Activated T-helper 2 cell treated with anti-CD3 and anti-CD28 coated beads, Interferon-gamma antibody, Interleukin-2, Interleukin-4, amounts not matched to agents 10 μg/mL and 5 μg/mL and 100 μg/mL, durations not matched to agents 14 hours and 24 hours and 36 hours (primary cell): ENCODE measurements at regions not wholly inside any gene's neighbourhood (a gene's known extent, or its start where the extent isn't known, plus 50 kb on each side); places are given as distances from the start of the nearest gene placed in this dataset.

ENCODE experiments used
- DNase-seq: peaks from one replicate; pipeline ENCODE4 v3.0.0; 2021; ENCODE audit warnings: low spot score
- H3K27ac Mint-ChIP-seq: one replicate; pipeline ENCODE4 v1.8.0; 2021; ENCODE audit warnings: mixed read lengths
- H3K27me3 Mint-ChIP-seq: one replicate; pipeline ENCODE4 v1.8.0; 2021; ENCODE audit warnings: low read depth, mixed read lengths
- H3K36me3 Mint-ChIP-seq: one replicate; pipeline ENCODE4 v1.8.0; 2021; ENCODE audit warnings: low read depth, mixed read lengths
- H3K4me1 Mint-ChIP-seq: one replicate; pipeline ENCODE4 v1.8.0; 2021; ENCODE audit warnings: low read depth, mixed read lengths
- H3K4me3 Mint-ChIP-seq: one replicate; pipeline ENCODE4 v1.8.0; 2021; ENCODE audit warnings: low read depth, mild to moderate bottlenecking, moderate library complexity, mixed read lengths
- H3K9me3 Mint-ChIP-seq: one replicate; pipeline ENCODE4 v1.8.0; 2021; ENCODE audit warnings: mixed read lengths
- intact Hi-C: fragments of 100-400 bp; cut with micrococcal nuclease; formaldehyde crosslinking; loops from one replicate; pipeline ENCODE4 v1.15.1; 2023

GRCh38 chr18:1392046-1392445 is 487.4 kb downstream of the ADCYAP1 start:
- no peak overlapping the region for H3K27ac Mint-ChIP-seq

GRCh38 chr18:1392865-1393734 is 488.4 kb downstream of the ADCYAP1 start:
- Mint-ChIP-seq H3K9me3 (peaks cover 20% of the 10 kb centered on the region), H3K27ac (no peak overlapping the region), H3K4me1 (no peaks in the 10 kb centered on the region), H3K4me3 (no peak overlapping the region), H3K36me3 (no peaks in the 10 kb centered on the region), H3K27me3 (no peaks in the 10 kb centered on the region)
- intact Hi-C loops: no loop called here
- no peak for DNase-seq

More at GRCh38 chr18:1392046-1392445, 487.4 kb downstream of the ADCYAP1 start:
- Mint-ChIP-seq H3K36me3 (no peaks in the 10 kb centered on the region), H3K9me3 (peaks cover 28% of the 10 kb centered on the region), H3K4me3 (no peak overlapping the region), H3K27me3 (no peaks in the 10 kb centered on the region), H3K4me1 (no peaks in the 10 kb centered on the region)
- DNase-seq: no peak
- intact Hi-C loops: no loop called here

GRCh38 chr18:1393929-1394328 is 489.3 kb downstream of the ADCYAP1 start:
- no peak overlapping the region for H3K27ac Mint-ChIP-seq
- peaks cover 19% of the 10 kb centered on the region for H3K9me3 Mint-ChIP-seq
- DNase-seq: no peak
- H3K36me3 Mint-ChIP-seq: no peaks in the 10 kb centered on the region
- no peak overlapping the region for H3K4me3 Mint-ChIP-seq
- no peaks in the 10 kb centered on the region for H3K27me3 Mint-ChIP-seq
- no peaks in the 10 kb centered on the region for H3K4me1 Mint-ChIP-seq
- intact Hi-C loops: no loop called here

GRCh38 chr18:1394426-1394825 is 489.8 kb downstream of the ADCYAP1 start:
- H3K9me3 Mint-ChIP-seq: peaks cover 15% of the 10 kb centered on the region
- no peaks in the 10 kb centered on the region for H3K27me3 Mint-ChIP-seq
- no peak for DNase-seq
- no peaks in the 10 kb centered on the region for H3K36me3 Mint-ChIP-seq
- H3K27ac Mint-ChIP-seq: no peak overlapping the region
- H3K4me1 Mint-ChIP-seq: no peaks in the 10 kb centered on the region
- intact Hi-C loops: no loop called here
- H3K4me3 Mint-ChIP-seq: no peak overlapping the region

GRCh38 chr18:1394966-1395365 is 490.3 kb downstream of the ADCYAP1 start:
- no peak for DNase-seq
- H3K9me3 Mint-ChIP-seq: peaks cover 18% of the 10 kb centered on the region
- H3K36me3 Mint-ChIP-seq: no peaks in the 10 kb centered on the region
- intact Hi-C loops: no loop called here
- no peaks in the 10 kb centered on the region for H3K27me3 Mint-ChIP-seq
- no peaks in the 10 kb centered on the region for H3K4me1 Mint-ChIP-seq
- no peak overlapping the region for H3K27ac Mint-ChIP-seq
- no peak overlapping the region for H3K4me3 Mint-ChIP-seq

GRCh38 chr18:1408376-1408775 is 503.7 kb downstream of the ADCYAP1 start:
- no peaks in the 10 kb centered on the region for H3K36me3 Mint-ChIP-seq
- H3K27ac Mint-ChIP-seq: no peak overlapping the region
- H3K4me3 Mint-ChIP-seq: no peak overlapping the region
- no peak for DNase-seq
- H3K4me1 Mint-ChIP-seq: no peaks in the 10 kb centered on the region
- no peaks in the 10 kb centered on the region for H3K27me3 Mint-ChIP-seq
- intact Hi-C loops: no loop called here
- peaks cover 5% of the 10 kb centered on the region for H3K9me3 Mint-ChIP-seq

GRCh38 chr18:1412655-1413322 is 508.1 kb downstream of the ADCYAP1 start:
- Mint-ChIP-seq H3K27me3 (no peaks in the 10 kb centered on the region), H3K4me1 (no peaks in the 10 kb centered on the region), H3K27ac (no peak overlapping the region), H3K36me3 (no peaks in the 10 kb centered on the region), H3K4me3 (no peak overlapping the region), H3K9me3 (no peaks in the 10 kb centered on the region)
- no peak for DNase-seq
- intact Hi-C loops: no loop called here

- H3K27me3 Mint-ChIP-seq: no peaks in the 10 kb centered on the region
- H3K9me3 Mint-ChIP-seq: no peaks in the 10 kb centered on the region
- no peaks in the 10 kb centered on the region for H3K36me3 Mint-ChIP-seq
- H3K4me3 Mint-ChIP-seq: no peak overlapping the region
- DNase-seq: no peak
- no peak overlapping the region for H3K27ac Mint-ChIP-seq
- H3K4me1 Mint-ChIP-seq: no peaks in the 10 kb centered on the region
- intact Hi-C loops: no loop called here
These were observed 508.6 kb downstream of the ADCYAP1 start for GRCh38 chr18:1413323-1413675.

- no peaks in the 10 kb centered on the region for H3K36me3 Mint-ChIP-seq
- H3K4me3 Mint-ChIP-seq: no peak overlapping the region
- H3K4me1 Mint-ChIP-seq: no peaks in the 10 kb centered on the region
- no peaks in the 10 kb centered on the region for H3K27me3 Mint-ChIP-seq
- DNase-seq: no peak
- H3K27ac Mint-ChIP-seq: no peak overlapping the region
- H3K9me3 Mint-ChIP-seq: peaks cover 3% of the 10 kb centered on the region
- intact Hi-C loops: no loop called here
These were observed 511.4 kb downstream of the ADCYAP1 start for GRCh38 chr18:1416074-1416473.

- peaks cover 3% of the 10 kb centered on the region for H3K9me3 Mint-ChIP-seq
- H3K4me1 Mint-ChIP-seq: no peaks in the 10 kb centered on the region
- no peak overlapping the region for H3K27ac Mint-ChIP-seq
- no peak for DNase-seq
- intact Hi-C loops: no loop called here
- H3K36me3 Mint-ChIP-seq: no peaks in the 10 kb centered on the region
- H3K27me3 Mint-ChIP-seq: no peaks in the 10 kb centered on the region
- no peak overlapping the region for H3K4me3 Mint-ChIP-seq
These were observed 516.8 kb downstream of the ADCYAP1 start for GRCh38 chr18:1421502-1421901.

GRCh38 chr18:1422634-1423033 is 518.0 kb downstream of the ADCYAP1 start:
- Mint-ChIP-seq H3K27ac (no peak overlapping the region), H3K36me3 (no peaks in the 10 kb centered on the region), H3K4me3 (no peak overlapping the region), H3K9me3 (peaks cover 3% of the 10 kb centered on the region), H3K27me3 (no peaks in the 10 kb centered on the region), H3K4me1 (no peaks in the 10 kb centered on the region)
- intact Hi-C loops: no loop called here
- no peak for DNase-seq

GRCh38 chr18:1425679-1426078 is 521.0 kb downstream of the ADCYAP1 start:
- no peaks in the 10 kb centered on the region for H3K27me3 Mint-ChIP-seq
- peaks cover 2% of the 10 kb centered on the region for H3K9me3 Mint-ChIP-seq
- intact Hi-C loops: no loop called here
- H3K27ac Mint-ChIP-seq: no peak overlapping the region
- DNase-seq: no peak
- H3K4me1 Mint-ChIP-seq: no peaks in the 10 kb centered on the region
- no peaks in the 10 kb centered on the region for H3K36me3 Mint-ChIP-seq
- no peak overlapping the region for H3K4me3 Mint-ChIP-seq

GRCh38 chr18:1435487-1435886 is 530.8 kb downstream of the ADCYAP1 start:
- H3K36me3 Mint-ChIP-seq: no peaks in the 10 kb centered on the region
- no peak for DNase-seq
- no peaks in the 10 kb centered on the region for H3K4me1 Mint-ChIP-seq
- intact Hi-C loops: no loop called here
- H3K4me3 Mint-ChIP-seq: no peak overlapping the region
- peaks cover 4% of the 10 kb centered on the region for H3K9me3 Mint-ChIP-seq
- H3K27ac Mint-ChIP-seq: no peak overlapping the region
- H3K27me3 Mint-ChIP-seq: no peaks in the 10 kb centered on the region
